ENCODE measurements at regions not wholly inside any gene's neighbourhood (a gene's known extent, or its start where the extent isn't known, plus 50 kb on each side); places are given as distances from the start of the nearest gene placed in this dataset.

DNA sequence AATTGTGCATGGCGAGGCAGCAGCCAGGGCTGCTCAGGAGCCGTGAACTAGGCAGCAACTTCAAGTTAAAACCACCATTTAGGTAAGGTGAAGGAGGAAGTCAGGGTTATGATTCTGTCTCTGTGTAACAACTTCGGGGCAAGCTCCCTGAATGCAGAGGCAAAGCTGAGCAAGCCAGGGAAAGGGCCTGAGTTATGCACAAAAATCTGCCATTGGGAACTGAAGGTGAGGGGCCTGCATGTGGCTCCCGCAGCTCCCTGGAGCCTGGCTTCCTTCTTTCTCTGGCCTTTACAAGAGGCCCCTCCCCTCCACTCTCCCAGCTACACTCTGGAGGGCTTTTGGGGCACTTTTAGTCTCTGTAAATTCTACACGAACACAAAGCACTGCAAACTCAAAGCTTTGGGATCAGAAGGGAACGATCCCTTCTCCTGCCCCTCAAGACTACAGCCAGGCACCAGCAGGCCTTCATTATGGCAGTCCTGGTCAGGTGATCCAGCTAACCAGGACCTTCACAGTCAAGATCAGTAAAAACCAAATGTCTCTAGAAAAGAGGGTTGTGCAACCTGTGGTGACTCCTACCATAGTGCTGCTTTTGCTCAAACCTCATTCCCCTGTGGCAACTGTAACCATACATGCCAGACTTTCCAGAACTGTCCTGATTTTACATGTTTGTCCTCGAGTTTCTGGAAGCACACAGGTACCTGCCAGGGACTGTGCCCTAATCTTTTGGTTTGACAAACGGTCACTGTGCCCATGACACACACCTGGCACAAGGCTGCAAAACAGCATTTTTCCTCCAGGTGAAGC, 67.2 kb upstream of the PTGR2 start:
- no peak overlapping the region for H2AFZ ChIP-seq (ENCODE audit: low read depth, low read length)
- DNase-seq (ENCODE audit: low read depth, low spot score) (no peak), FAIRE-seq (no peak)
- BruUV-seq (replicated peaks) = no TSS peak
- peak overlapping the region; percentile 93 for H3K27ac ChIP-seq (ENCODE audit: insufficient read depth, low read depth, low read length)
- H3K4me3 ChIP-seq (replicated peaks in 1 of 3; ENCODE audit: insufficient read depth in 1 of 3, low read depth in 1 of 3, low read length in 3 of 3) = no peak overlapping the region
- H4K20me1 ChIP-seq (replicated peaks; ENCODE audit: control insufficient read depth, extremely low read depth, insufficient read depth, low read length) = no peaks in the 10 kb centered on the region
- peak overlapping the region; percentile 96 for H3K4me2 ChIP-seq (ENCODE audit: insufficient read depth, low read length)
- H3K36me3 ChIP-seq (ENCODE audit: control insufficient read depth in 2 of 2, extremely low read depth in 1 of 2, insufficient read depth in 2 of 2, low read length in 2 of 2) = no peaks in the 10 kb centered on the region
- dilution Hi-C loops (cut with MboI; ENCODE audit: extremely low pct_ligation_motif_present, low sequenced_read_pairs) (no loop called here), intact Hi-C loops (cut with micrococcal nuclease) (no loop called here)
- CTCF ChIA-PET = interaction anchor here (1.4 to 3.0 kb wide), 4 partner anchors 13 to 41 kb away, joined by 4 to 30 read pairs (median 6); a partner anchor contains a TSS
- peaks cover 38% of the 10 kb centered on the region for H3K4me1 ChIP-seq (ENCODE audit: control insufficient read depth, extremely low read depth, insufficient read depth, low read length)
- no peak overlapping the region for H3K9ac ChIP-seq (replicated peaks; ENCODE audit: extremely low read depth, insufficient read depth, low read length)
- POLR2A ChIA-PET = interaction anchor here (1.4 kb wide), 1 partner anchor 20 kb away, joined by 4 read pairs; no protein-coding TSS in a partner anchor
- no peaks in the 10 kb centered on the region for H3K27me3 ChIP-seq (ENCODE audit: control insufficient read depth in 2 of 2, insufficient read depth in 2 of 2, low read length in 2 of 2)
- H3K9me1 ChIP-seq (replicated peaks; ENCODE audit: control insufficient read depth, extremely low read depth, insufficient read depth, low read length) = no peaks in the 10 kb centered on the region
- TF ChIP-seq MYC (IDR thresholded peaks at IDR 0.05; ENCODE audit: low read depth, low read length) = no peak
- peaks cover 73% of the 10 kb centered on the region for H3K79me2 ChIP-seq (ENCODE audit: control insufficient read depth, insufficient read depth, low read length)
- H3K9me3 ChIP-seq (replicated peaks; ENCODE audit: control insufficient read depth, insufficient read depth, low read length) = no peaks in the 10 kb centered on the region

DNA sequence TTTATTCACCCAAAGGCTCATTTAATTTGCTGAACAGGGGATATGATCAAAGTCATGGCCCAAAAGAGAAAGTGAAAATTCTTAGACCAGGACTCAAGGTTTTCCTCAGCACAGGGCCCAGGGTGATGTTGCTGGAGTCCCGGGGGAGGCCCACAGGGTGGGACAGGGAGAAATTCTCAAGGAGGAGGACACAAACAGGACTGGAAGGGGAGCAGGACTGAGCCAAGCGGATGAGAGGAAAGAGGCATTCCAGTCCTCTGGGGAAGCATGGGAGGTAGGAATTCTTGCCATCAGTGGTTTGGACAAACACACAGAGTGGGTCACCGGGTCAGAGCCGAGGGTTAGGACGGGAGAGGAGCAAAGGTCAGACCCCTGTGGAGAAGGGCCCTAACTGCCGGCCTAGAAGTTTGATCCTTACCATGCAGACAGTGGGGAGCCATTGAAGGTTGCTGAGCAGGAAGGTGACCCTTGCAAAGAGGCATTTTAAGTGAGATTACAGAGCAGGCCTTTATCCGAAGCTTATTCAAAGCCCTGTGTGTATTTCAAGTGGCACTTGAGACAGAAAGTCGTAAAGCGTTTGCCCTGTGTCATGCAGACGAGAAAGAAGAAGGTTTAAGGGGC, 68.4 kb upstream of the PTGR2 start:
- Histone ChIP-seq H3K27ac (ENCODE audit: insufficient read depth, low read depth, low read length) (no peak overlapping the region), H3K4me3 (replicated peaks in 1 of 3; ENCODE audit: insufficient read depth in 1 of 3, low read depth in 1 of 3, low read length in 3 of 3) (no peak overlapping the region), H3K9me1 (replicated peaks; ENCODE audit: control insufficient read depth, extremely low read depth, insufficient read depth, low read length) (no peaks in the 10 kb centered on the region), H3K27me3 (ENCODE audit: control insufficient read depth in 2 of 2, insufficient read depth in 2 of 2, low read length in 2 of 2) (no peaks in the 10 kb centered on the region), H4K20me1 (replicated peaks; ENCODE audit: control insufficient read depth, extremely low read depth, insufficient read depth, low read length) (no peaks in the 10 kb centered on the region), H3K79me2 (ENCODE audit: control insufficient read depth, insufficient read depth, low read length) (peaks cover 69% of the 10 kb centered on the region), H3K4me1 (ENCODE audit: control insufficient read depth, extremely low read depth, insufficient read depth, low read length) (peaks cover 27% of the 10 kb centered on the region), H3K4me2 (ENCODE audit: insufficient read depth, low read length) (no peak overlapping the region), H3K9me3 (replicated peaks; ENCODE audit: control insufficient read depth, insufficient read depth, low read length) (no peaks in the 10 kb centered on the region), H3K36me3 (ENCODE audit: control insufficient read depth in 2 of 2, extremely low read depth in 1 of 2, insufficient read depth in 2 of 2, low read length in 2 of 2) (peaks cover 0 to 4% of the 10 kb centered on the region in 2 experiments), H2AFZ (ENCODE audit: low read depth, low read length) (no peak overlapping the region), H3K9ac (replicated peaks; ENCODE audit: extremely low read depth, insufficient read depth, low read length) (no peak overlapping the region)
- intact Hi-C loops (cut with micrococcal nuclease) (no loop called here), dilution Hi-C loops (cut with MboI; ENCODE audit: extremely low pct_ligation_motif_present, low sequenced_read_pairs) (no loop called here)
- ChIA-PET CTCF (no interaction called here), POLR2A (no interaction called here)
- no TSS peak for BruUV-seq (replicated peaks)
- FAIRE-seq (peak; percentile 69), DNase-seq (ENCODE audit: low read depth, low spot score) (no peak)
- TF ChIP-seq, protein P1, sequence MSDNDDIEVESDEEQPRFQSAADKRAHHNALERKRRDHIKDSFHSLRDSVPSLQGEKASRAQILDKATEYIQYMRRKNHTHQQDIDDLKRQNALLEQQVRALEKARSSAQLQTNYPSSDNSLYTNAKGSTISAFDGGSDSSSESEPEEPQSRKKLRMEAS (IDR thresholded peaks at IDR 0.05; ENCODE audit: insufficient read depth, insufficient read length) = no peak
- TF ChIP-seq JUN (IDR thresholded peaks at IDR 0.05; ENCODE audit: borderline replicate concordance, insufficient read depth, insufficient read length, low read depth) (no peak), EZH2 (IDR thresholded peaks at IDR 0.05; ENCODE audit: borderline replicate concordance, low read depth, low read length, severe bottlenecking) (no peak), POLR2AphosphoS5 (IDR thresholded peaks at IDR 0.05; ENCODE audit: insufficient read depth, low read depth, low read length) (no peak)
